Bronchial epithelial cell (primary cell): ENCODE measurements at regions not wholly inside any gene's neighbourhood (a gene's known extent, or its start where the extent isn't known, plus 50 kb on each side); places are given as distances from the start of the nearest gene placed in this dataset.

Experiments used
- DNase-seq: peaks from one replicate; pipeline ENCODE4 v3.0.0-alpha.2; 2010; ENCODE audit warnings: low read depth
- FAIRE-seq: peaks from 2 replicates; lab custom pipeline; 2011; peaks lifted over from hg19 to GRCh38; lab: Jason Lieb, UNC
- H3K27me3 ChIP-seq: 2 replicates; pipeline ENCODE4 v1.5.1; 2011; ENCODE audit warnings: low read length; ENCODE audit not compliant: control insufficient read depth, insufficient read depth
- H3K36me3 ChIP-seq: 2 replicates; pipeline ENCODE4 v1.5.1; 2011; ENCODE audit warnings: low read length; ENCODE audit not compliant: control insufficient read depth, insufficient read depth
- H3K4me3 ChIP-seq: 2 replicates; pipeline ENCODE4 v1.5.1; 2011; ENCODE audit warnings: mild to moderate bottlenecking, low read depth, low read length, control low read depth
- TF ChIP-seq, protein P1 (sequence below): IDR thresholded peaks from 2 replicates; pipeline ENCODE4 v1.5.1; 2011; ENCODE audit warnings: mild to moderate bottlenecking, moderate library complexity, low read length, control low read depth, inconsistent platforms; ENCODE audit not compliant: insufficient read depth, severe bottlenecking

DNA sequence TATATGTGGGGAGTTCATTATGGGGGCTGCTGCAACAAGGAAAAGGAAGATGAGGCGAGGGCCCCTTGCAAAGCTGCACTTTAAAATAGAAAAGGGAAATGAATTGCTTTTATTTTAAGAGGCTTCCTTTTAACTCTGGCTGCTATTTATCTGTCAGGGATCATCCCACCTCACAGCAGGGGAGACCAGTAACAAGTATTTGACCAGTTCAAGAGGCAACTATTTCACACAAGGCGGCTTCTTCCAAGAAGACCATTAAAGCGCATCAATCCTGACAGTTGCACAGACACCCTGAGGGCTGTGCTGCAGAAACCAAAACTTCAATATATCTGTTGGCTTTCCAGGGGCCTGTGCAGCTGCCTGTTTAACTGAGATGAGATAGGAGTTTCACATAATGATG lies 1009.2 kb downstream of the SORCS3 start:
- TF ChIP-seq, protein P1, sequence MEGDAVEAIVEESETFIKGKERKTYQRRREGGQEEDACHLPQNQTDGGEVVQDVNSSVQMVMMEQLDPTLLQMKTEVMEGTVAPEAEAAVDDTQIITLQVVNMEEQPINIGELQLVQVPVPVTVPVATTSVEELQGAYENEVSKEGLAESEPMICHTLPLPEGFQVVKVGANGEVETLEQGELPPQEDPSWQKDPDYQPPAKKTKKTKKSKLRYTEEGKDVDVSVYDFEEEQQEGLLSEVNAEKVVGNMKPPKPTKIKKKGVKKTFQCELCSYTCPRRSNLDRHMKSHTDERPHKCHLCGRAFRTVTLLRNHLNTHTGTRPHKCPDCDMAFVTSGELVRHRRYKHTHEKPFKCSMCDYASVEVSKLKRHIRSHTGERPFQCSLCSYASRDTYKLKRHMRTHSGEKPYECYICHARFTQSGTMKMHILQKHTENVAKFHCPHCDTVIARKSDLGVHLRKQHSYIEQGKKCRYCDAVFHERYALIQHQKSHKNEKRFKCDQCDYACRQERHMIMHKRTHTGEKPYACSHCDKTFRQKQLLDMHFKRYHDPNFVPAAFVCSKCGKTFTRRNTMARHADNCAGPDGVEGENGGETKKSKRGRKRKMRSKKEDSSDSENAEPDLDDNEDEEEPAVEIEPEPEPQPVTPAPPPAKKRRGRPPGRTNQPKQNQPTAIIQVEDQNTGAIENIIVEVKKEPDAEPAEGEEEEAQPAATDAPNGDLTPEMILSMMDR, result no peak
- Histone ChIP-seq H3K4me3 (no peak overlapping the region), H3K27me3 (no peaks in the 10 kb centered on the region), H3K36me3 (no peaks in the 10 kb centered on the region)
- FAIRE-seq (no peak), DNase-seq (no peak)

DNA sequence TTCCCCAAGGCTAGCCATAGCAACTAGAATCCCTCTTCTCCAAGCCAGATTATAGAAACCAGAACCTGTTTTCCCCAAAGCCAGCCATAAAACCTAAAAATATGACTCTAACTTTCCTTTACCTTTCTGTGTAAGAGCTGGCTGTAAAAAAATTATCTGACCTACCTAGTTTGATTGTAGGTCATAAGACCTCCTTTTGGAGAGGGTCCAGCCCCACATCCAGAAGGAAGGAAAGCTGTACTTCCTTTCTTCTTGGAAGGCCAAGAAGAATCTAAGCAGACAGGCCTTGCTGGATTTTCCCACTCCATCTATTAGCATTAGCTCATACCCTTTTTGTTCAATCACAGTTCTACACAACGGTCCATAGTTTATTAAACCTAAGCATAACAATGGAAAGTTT lies 1006.3 kb downstream of the SORCS3 start:
- TF ChIP-seq, protein P1, result no peak
- Histone ChIP-seq H3K4me3 (no peak overlapping the region), H3K36me3 (no peaks in the 10 kb centered on the region), H3K27me3 (no peaks in the 10 kb centered on the region)
- FAIRE-seq (no peak), DNase-seq (no peak)

DNA sequence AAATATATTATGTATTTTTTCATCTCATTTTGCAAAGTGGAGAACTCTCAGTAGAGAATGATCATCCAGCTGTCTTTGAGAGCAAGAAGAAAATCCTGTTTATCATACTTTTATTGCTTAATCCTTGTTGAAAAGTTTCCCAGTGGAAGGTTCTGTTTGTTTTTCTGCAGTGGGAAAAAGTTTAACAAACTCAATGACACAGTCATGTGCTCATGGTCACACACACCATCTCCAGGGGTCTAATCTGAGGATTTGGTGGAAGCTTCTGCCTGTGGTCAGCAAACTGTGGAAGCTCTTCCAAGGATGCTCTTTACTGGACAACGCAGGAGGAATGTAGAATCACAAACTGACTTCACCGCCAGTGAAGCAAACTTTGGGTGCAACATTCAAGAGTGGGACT lies 1003.9 kb downstream of the SORCS3 start:
- TF ChIP-seq, protein P1, result no peak
- DNase-seq (no peak), FAIRE-seq (no peak)
- H3K27me3 ChIP-seq, result no peaks in the 10 kb centered on the region
- no peaks in the 10 kb centered on the region for H3K36me3 ChIP-seq
- H3K4me3 ChIP-seq, result no peak overlapping the region

DNA sequence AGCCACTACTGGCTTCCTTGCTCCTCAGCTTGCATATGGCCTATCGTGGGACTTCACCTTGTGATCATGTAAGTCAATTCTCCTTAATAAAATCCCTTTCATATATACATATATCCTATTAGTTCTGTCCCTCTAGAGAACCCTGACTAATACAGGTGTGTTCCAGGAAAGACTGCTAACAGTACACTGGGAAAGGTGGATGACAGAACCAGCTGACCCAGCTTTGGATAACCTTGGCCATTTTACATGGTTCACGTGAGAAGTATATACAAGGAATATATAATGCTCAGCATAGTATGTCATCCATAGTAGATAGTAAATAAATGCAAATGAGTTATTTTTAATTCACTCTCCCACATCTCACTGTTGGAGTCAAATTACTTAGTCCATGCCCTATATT lies 1003.5 kb downstream of the SORCS3 start:
- TF ChIP-seq, protein P1, result no peak
- no peak for DNase-seq

DNA sequence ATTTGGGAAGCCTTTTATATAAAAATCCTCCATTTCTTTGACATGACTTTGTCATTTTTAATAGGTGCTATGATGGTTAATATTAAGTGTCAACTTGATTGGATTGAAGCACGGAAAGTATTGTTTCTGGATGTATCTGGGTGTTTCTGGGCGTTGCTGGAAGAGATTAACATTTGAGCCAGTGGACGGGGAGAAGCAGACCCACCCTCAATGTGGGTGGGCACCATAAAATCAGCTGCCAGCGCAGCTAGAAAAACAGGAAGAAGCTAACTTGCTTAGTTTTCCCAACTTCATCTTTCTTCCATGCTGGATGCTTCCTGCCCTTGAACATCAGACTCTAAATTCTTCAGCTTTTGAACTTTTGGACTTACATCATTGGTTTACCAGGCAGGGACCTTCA lies 1003.0 kb downstream of the SORCS3 start:
- Histone ChIP-seq H3K36me3 (no peaks in the 10 kb centered on the region), H3K27me3 (no peaks in the 10 kb centered on the region), H3K4me3 (no peak overlapping the region)
- FAIRE-seq, result peak; percentile 70
- DNase-seq, result no peak
- TF ChIP-seq, protein P1, result no peak

More for the DNA sequence above, 1003.5 kb downstream of the SORCS3 start:
- Histone ChIP-seq H3K4me3 (no peak overlapping the region), H3K36me3 (no peaks in the 10 kb centered on the region), H3K27me3 (no peaks in the 10 kb centered on the region)
- no peak for FAIRE-seq

DNA sequence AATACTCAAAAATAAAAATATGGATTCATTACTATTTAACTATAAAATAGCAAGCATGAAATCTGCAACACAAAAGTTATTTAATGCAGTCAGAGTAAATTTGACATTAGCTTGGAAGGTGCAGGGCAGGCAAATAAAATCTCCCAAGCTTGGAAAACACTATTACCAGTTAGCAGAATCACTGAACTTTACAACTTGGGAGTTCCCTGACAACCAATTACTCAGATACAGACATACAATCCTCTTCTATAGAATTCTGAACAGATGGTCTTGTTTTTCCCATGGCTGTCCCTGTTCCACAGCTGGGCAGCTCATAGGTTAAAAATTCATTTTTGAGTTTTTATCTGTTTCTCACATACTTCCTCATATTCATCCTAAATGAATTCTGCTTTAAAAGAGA lies 1002.6 kb downstream of the SORCS3 start:
- no peak for FAIRE-seq
- Histone ChIP-seq H3K4me3 (no peak overlapping the region), H3K27me3 (no peaks in the 10 kb centered on the region), H3K36me3 (no peaks in the 10 kb centered on the region)
- TF ChIP-seq, protein P1, result no peak
- no peak for DNase-seq
